Activated CD4-positive, alpha-beta memory T cell treated with anti-CD3 and anti-CD28 coated beads, Interleukin-2, amount 10 ng/mL, durations not matched to agents 7 days and 5 days (primary cell): ENCODE measurements at regions not wholly inside any gene's neighbourhood (a gene's known extent, or its start where the extent isn't known, plus 50 kb on each side); places are given as distances from the start of the nearest gene placed in this dataset.

Experiments
- CTCF ChIA-PET: fragments of 350-600 bp; sonication (Branson Sonifier 250); formaldehyde crosslinking; loops from one replicate; lab custom pipeline; 2021; ENCODE audit warnings: antibody characterized with exemption, inconsistent platforms; lab: Charles Lee
- POLR2A ChIA-PET: fragments of 350-600 bp; sonication (Branson Sonifier 250); formaldehyde crosslinking; loops from one replicate; lab custom pipeline; 2021; ENCODE audit warnings: antibody characterized with exemption; lab: Charles Lee
- DNase-seq: peaks from one replicate; pipeline ENCODE4 v3.0.0-alpha.2; 2020
- H3K27ac Mint-ChIP-seq: one replicate; pipeline ENCODE4 v1.8.0; 2021; ENCODE audit warnings: mild to moderate bottlenecking, mixed read lengths
- H3K27me3 Mint-ChIP-seq: one replicate; pipeline ENCODE4 v1.8.0; 2021; ENCODE audit warnings: mixed read lengths
- H3K36me3 Mint-ChIP-seq: one replicate; pipeline ENCODE4 v1.8.0; 2021; ENCODE audit warnings: low read depth, mixed read lengths
- H3K4me1 Mint-ChIP-seq: one replicate; pipeline ENCODE4 v1.8.0; 2021; ENCODE audit warnings: mixed read lengths
- H3K4me3 Mint-ChIP-seq: one replicate; pipeline ENCODE4 v1.8.0; 2021; ENCODE audit warnings: mild to moderate bottlenecking, mixed read lengths
- H3K9me3 Mint-ChIP-seq: one replicate; pipeline ENCODE4 v1.8.0; 2021; ENCODE audit warnings: mixed read lengths

DNA sequence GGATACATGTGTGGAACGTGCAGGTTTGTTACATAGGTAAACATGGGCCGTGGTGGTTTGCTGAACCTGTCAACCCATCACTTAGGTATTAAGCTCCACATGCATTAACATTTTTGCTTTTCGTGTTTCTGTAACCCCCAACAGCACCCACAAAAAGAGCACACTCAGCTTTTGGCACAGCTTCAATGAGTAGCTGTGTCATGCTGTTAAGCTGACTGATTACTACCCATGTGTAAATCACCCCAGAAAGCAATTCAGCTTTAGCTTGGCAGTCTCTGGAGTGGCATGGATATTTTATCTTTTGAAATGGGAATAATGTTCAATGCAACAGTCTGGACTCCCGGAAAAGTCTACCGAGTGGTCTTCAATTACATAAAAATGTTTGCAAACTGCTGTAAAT lies 734.3 kb downstream of the STIM2 start:
- no peaks in the 10 kb centered on the region for H3K27me3 Mint-ChIP-seq
- ChIA-PET CTCF (no interaction called here), POLR2A (no interaction called here)
- no peak overlapping the region for H3K27ac Mint-ChIP-seq
- H3K4me3 Mint-ChIP-seq: no peak overlapping the region
- no peak for DNase-seq
- H3K4me1 Mint-ChIP-seq: no peaks in the 10 kb centered on the region
- H3K36me3 Mint-ChIP-seq: no peaks in the 10 kb centered on the region
- no peaks in the 10 kb centered on the region for H3K9me3 Mint-ChIP-seq

- Mint-ChIP-seq H3K27ac (no peak overlapping the region), H3K36me3 (no peaks in the 10 kb centered on the region), H3K4me3 (no peak overlapping the region), H3K9me3 (no peaks in the 10 kb centered on the region), H3K27me3 (no peaks in the 10 kb centered on the region), H3K4me1 (no peaks in the 10 kb centered on the region)
- DNase-seq: no peak
- CTCF ChIA-PET: no interaction called here
- POLR2A ChIA-PET: no interaction called here
Measured at GRCh38 chr4:27595571-27596360, 735.1 kb downstream of the STIM2 start.

- Mint-ChIP-seq H3K27me3 (no peaks in the 10 kb centered on the region), H3K4me1 (no peaks in the 10 kb centered on the region), H3K27ac (no peak overlapping the region), H3K36me3 (no peaks in the 10 kb centered on the region), H3K9me3 (peaks cover 5% of the 10 kb centered on the region), H3K4me3 (no peak overlapping the region)
- CTCF ChIA-PET: no interaction called here
- POLR2A ChIA-PET: no interaction called here
- DNase-seq: no peak
Measured at GRCh38 chr4:27602172-27602571, 741.5 kb downstream of the STIM2 start.

DNA sequence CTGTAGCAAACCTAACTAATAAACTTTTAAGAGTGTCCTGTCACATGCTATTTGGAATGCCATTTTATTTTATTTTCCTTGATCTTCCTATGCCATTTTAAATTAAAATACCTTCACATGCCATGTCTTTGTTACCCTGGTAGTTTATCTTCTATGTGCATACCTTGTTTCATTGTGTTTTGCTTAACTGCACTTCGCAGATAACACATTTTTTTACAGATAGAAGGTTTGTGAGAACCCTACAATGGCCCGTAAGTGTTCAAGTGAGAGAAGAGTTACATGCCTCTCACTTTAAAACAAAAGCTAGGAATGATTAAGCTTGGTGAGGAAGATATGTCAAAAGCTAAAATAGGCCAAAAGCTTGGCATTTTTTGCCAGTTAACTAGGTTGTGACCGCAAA lies 744.1 kb downstream of the STIM2 start:
- DNase-seq: no peak
- H3K9me3 Mint-ChIP-seq: peaks cover 5% of the 10 kb centered on the region
- H3K36me3 Mint-ChIP-seq: no peaks in the 10 kb centered on the region
- ChIA-PET POLR2A (no interaction called here), CTCF (no interaction called here)
- no peak overlapping the region for H3K27ac Mint-ChIP-seq
- H3K27me3 Mint-ChIP-seq: no peaks in the 10 kb centered on the region
- no peaks in the 10 kb centered on the region for H3K4me1 Mint-ChIP-seq
- H3K4me3 Mint-ChIP-seq: no peak overlapping the region

DNA sequence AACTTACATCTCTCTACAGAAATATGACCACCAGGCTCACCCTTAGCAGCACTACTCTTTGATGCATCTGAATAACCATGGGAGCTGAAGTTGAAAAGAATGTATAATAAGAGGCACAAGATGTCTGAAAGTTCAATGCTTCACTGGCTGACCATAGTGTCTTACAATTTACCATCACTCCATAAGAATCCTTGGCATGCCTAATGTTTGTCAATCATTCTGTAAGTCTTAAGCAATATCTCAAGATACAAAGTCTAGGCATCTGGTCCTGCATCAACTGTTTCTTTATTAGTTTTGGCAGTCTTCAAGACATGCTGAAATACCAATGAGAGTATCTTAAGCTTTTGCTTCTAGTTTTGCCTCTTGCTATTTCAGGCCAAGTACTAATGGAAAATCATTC lies 755.5 kb downstream of the STIM2 start:
- Mint-ChIP-seq H3K36me3 (no peaks in the 10 kb centered on the region), H3K27me3 (no peaks in the 10 kb centered on the region), H3K27ac (no peak overlapping the region), H3K9me3 (peaks cover 4% of the 10 kb centered on the region), H3K4me1 (no peaks in the 10 kb centered on the region), H3K4me3 (no peak overlapping the region)
- CTCF ChIA-PET: no interaction called here
- no peak for DNase-seq
- POLR2A ChIA-PET: no interaction called here

- Mint-ChIP-seq H3K27me3 (no peaks in the 10 kb centered on the region), H3K36me3 (no peaks in the 10 kb centered on the region), H3K27ac (no peak overlapping the region), H3K4me3 (no peak overlapping the region), H3K9me3 (peaks cover 4% of the 10 kb centered on the region), H3K4me1 (no peaks in the 10 kb centered on the region)
- no peak for DNase-seq
- ChIA-PET CTCF (no interaction called here), POLR2A (no interaction called here)
Measured at GRCh38 chr4:27619435-27619834, 758.8 kb downstream of the STIM2 start.

- H3K9me3 Mint-ChIP-seq: peaks cover 4% of the 10 kb centered on the region
- no peak for DNase-seq
- H3K27me3 Mint-ChIP-seq: no peaks in the 10 kb centered on the region
- no peaks in the 10 kb centered on the region for H3K4me1 Mint-ChIP-seq
- no peak overlapping the region for H3K4me3 Mint-ChIP-seq
- no peaks in the 10 kb centered on the region for H3K36me3 Mint-ChIP-seq
- POLR2A ChIA-PET: no interaction called here
- no peak overlapping the region for H3K27ac Mint-ChIP-seq
- CTCF ChIA-PET: no interaction called here
Measured at GRCh38 chr4:27620886-27621285, 760.2 kb downstream of the STIM2 start.

- Mint-ChIP-seq H3K27ac (no peak overlapping the region), H3K4me1 (no peaks in the 10 kb centered on the region), H3K27me3 (no peaks in the 10 kb centered on the region), H3K4me3 (no peak overlapping the region), H3K9me3 (peaks cover 4% of the 10 kb centered on the region), H3K36me3 (no peaks in the 10 kb centered on the region)
- ChIA-PET CTCF (no interaction called here), POLR2A (no interaction called here)
- no peak for DNase-seq
Measured at GRCh38 chr4:27624749-27625148, 764.1 kb downstream of the STIM2 start.

DNA sequence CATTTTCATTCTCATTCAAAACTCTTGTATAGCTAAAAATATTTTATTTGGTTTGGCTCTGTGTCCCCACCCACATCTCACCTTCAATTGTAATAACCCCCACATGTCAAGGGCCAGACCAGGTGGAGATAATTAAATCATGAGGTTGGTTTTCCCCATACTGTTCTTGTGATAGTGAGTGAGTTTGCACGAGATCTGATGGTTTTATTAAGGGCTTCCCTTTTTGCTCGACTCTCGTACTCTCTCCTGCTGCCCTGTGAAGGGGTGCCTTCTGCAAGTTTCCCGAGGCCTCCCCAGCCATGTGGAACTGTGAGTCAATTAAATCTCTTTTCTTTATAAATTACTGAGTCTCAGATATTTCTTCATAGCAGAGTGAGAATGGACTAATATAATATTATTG lies 768.0 kb downstream of the STIM2 start:
- Mint-ChIP-seq H3K4me3 (no peak overlapping the region), H3K27ac (no peak overlapping the region), H3K27me3 (no peaks in the 10 kb centered on the region), H3K36me3 (no peaks in the 10 kb centered on the region), H3K9me3 (no peaks in the 10 kb centered on the region), H3K4me1 (no peaks in the 10 kb centered on the region)
- CTCF ChIA-PET: no interaction called here
- POLR2A ChIA-PET: no interaction called here
- no peak for DNase-seq

DNA sequence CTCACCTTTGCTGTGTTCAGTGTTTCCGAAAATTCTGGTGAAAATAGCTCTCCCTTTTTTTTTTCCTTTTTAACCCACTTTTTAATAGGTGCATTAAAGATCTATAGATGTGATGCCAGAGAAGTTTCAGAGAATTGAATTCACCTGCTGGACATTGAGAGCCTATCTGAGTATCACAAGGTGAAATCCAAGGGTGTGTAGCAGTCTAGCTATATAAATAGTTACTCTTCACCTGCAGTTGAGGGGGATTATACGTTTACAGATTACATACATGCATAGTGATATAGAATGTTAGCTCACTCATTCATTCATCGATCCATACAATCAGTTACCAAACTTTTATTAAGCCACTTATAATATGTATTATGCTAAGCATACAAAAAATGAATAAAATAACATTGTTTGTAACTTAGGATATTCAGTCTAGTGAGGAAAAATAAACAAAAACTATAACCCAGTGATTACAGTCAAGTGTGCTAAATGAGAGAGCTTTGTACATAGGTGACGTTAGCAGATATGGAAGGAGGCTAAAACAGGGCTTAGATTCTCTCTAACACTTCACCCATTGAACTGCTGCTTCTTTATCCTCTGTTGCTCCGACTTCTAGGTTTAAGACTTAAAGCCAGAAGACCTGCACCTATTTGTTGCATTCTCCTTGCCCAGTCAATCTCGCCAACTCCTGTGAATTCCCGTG lies 769.0 kb downstream of the STIM2 start:
- POLR2A ChIA-PET: no interaction called here
- CTCF ChIA-PET: no interaction called here
- H3K27me3 Mint-ChIP-seq: no peaks in the 10 kb centered on the region
- no peak overlapping the region for H3K27ac Mint-ChIP-seq
- H3K4me1 Mint-ChIP-seq: no peaks in the 10 kb centered on the region
- no peak for DNase-seq
- H3K36me3 Mint-ChIP-seq: no peaks in the 10 kb centered on the region
- H3K9me3 Mint-ChIP-seq: no peaks in the 10 kb centered on the region
- H3K4me3 Mint-ChIP-seq: no peak overlapping the region

- Mint-ChIP-seq H3K9me3 (no peaks in the 10 kb centered on the region), H3K27ac (no peak overlapping the region), H3K4me1 (no peaks in the 10 kb centered on the region), H3K36me3 (no peaks in the 10 kb centered on the region), H3K27me3 (no peaks in the 10 kb centered on the region), H3K4me3 (no peak overlapping the region)
- DNase-seq: no peak
- ChIA-PET CTCF (no interaction called here), POLR2A (no interaction called here)
Measured at GRCh38 chr4:27635936-27636913, 775.6 kb downstream of the STIM2 start.

GRCh38 chr4:27638163-27638915 lies 777.7 kb downstream of the STIM2 start:
- POLR2A ChIA-PET: no interaction called here
- Mint-ChIP-seq H3K27me3 (no peaks in the 10 kb centered on the region), H3K4me3 (no peak overlapping the region), H3K36me3 (no peaks in the 10 kb centered on the region), H3K27ac (no peak overlapping the region), H3K9me3 (no peaks in the 10 kb centered on the region), H3K4me1 (no peaks in the 10 kb centered on the region)
- CTCF ChIA-PET: no interaction called here
- DNase-seq: no peak

- DNase-seq: no peak
- Mint-ChIP-seq H3K4me1 (no peaks in the 10 kb centered on the region), H3K4me3 (no peak overlapping the region), H3K9me3 (no peaks in the 10 kb centered on the region), H3K27me3 (no peaks in the 10 kb centered on the region), H3K36me3 (no peaks in the 10 kb centered on the region), H3K27ac (no peak overlapping the region)
- POLR2A ChIA-PET: no interaction called here
- CTCF ChIA-PET: no interaction called here
Measured at GRCh38 chr4:27643101-27643500, 782.5 kb downstream of the STIM2 start.
